Lower lobe of right lung (tissue), 2 donors: ENCODE measurements at regions not wholly inside any gene's neighbourhood (a gene's known extent, or its start where the extent isn't known, plus 50 kb on each side); places are given as distances from the start of the nearest gene placed in this dataset.

Source experiments
- ATAC-seq, 2 donors: fragments of 200-7000 bp; cut with Tn5 transposase; one replicate each; pipeline ENCODE4 v1.9.1; 2020 to 2022; ENCODE audit warnings: mild to moderate bottlenecking in 2 of 2, moderate library complexity in 2 of 2
- DNase-seq: peaks from one replicate; pipeline ENCODE4 v3.0.0-alpha.2; 2020
- H3K27ac ChIP-seq: fragments of 200-600 bp; one replicate; pipeline ENCODE4 v1.8.0; 2022
- H3K27me3 ChIP-seq: fragments of 200-600 bp; one replicate; pipeline ENCODE4 v1.8.0; 2022; ENCODE audit warnings: low read depth
- H3K36me3 ChIP-seq: fragments of 200-600 bp; one replicate; pipeline ENCODE4 v1.8.0; 2022; ENCODE audit warnings: mild to moderate bottlenecking
- H3K4me1 ChIP-seq: fragments of 200-600 bp; one replicate; pipeline ENCODE4 v1.8.0; 2022
- H3K4me3 ChIP-seq: fragments of 200-600 bp; one replicate; pipeline ENCODE4 v1.8.0; 2022; ENCODE audit warnings: mild to moderate bottlenecking
- H3K9me3 ChIP-seq: fragments of 200-600 bp; one replicate; pipeline ENCODE4 v1.8.0; 2022
- CTCF ChIP-seq: fragments of 200-600 bp; IDR thresholded peaks from one replicate; pipeline ENCODE4 v1.8.0; 2022; ENCODE audit warnings: antibody characterized with exemption, mild to moderate bottlenecking
- intact Hi-C: fragments of 100-400 bp; cut with DNase I; formaldehyde crosslinking; loops from one replicate; pipeline ENCODE4 v1.11.0; 2022
- donor health status: DM: no; HTN: yes; CAD: no; lungs with severe emphysema.

GRCh38 chr2:221833966-221834365 lies 261.9 kb upstream of the EPHA4 start:
- intact Hi-C loops: no loop called here
- Histone ChIP-seq H3K27ac (no peak overlapping the region), H3K4me1 (no peaks in the 10 kb centered on the region), H3K4me3 (no peak overlapping the region), H3K36me3 (no peaks in the 10 kb centered on the region), H3K9me3 (no peaks in the 10 kb centered on the region), H3K27me3 (no peaks in the 10 kb centered on the region)
- DNase-seq (no peak), ATAC-seq (no peak)
- no peak for TF ChIP-seq CTCF

GRCh38 chr2:221831051-221831450 lies 258.9 kb upstream of the EPHA4 start:
- Histone ChIP-seq H3K4me1 (no peaks in the 10 kb centered on the region), H3K27ac (no peak overlapping the region), H3K4me3 (no peak overlapping the region), H3K27me3 (no peaks in the 10 kb centered on the region), H3K36me3 (no peaks in the 10 kb centered on the region), H3K9me3 (no peaks in the 10 kb centered on the region)
- DNase-seq: no peak
- TF ChIP-seq CTCF: no peak
- ATAC-seq: no peak
- intact Hi-C loops: no loop called here

- Histone ChIP-seq H3K4me1 (no peaks in the 10 kb centered on the region), H3K27ac (no peak overlapping the region), H3K9me3 (no peaks in the 10 kb centered on the region), H3K27me3 (no peaks in the 10 kb centered on the region), H3K36me3 (no peaks in the 10 kb centered on the region), H3K4me3 (no peak overlapping the region)
- no peak for TF ChIP-seq CTCF
- ATAC-seq (no peak), DNase-seq (no peak)
- intact Hi-C loops: no loop called here
These were observed 250.3 kb upstream of the EPHA4 start for GRCh38 chr2:221822416-221822815.

GRCh38 chr2:221818616-221819320 lies 246.7 kb upstream of the EPHA4 start:
- Histone ChIP-seq H3K4me3 (no peak overlapping the region), H3K27me3 (no peaks in the 10 kb centered on the region), H3K27ac (no peak overlapping the region), H3K4me1 (no peaks in the 10 kb centered on the region), H3K9me3 (no peaks in the 10 kb centered on the region), H3K36me3 (no peaks in the 10 kb centered on the region)
- no peak for ATAC-seq
- DNase-seq: no peak
- intact Hi-C loops: no loop called here
- no peak for TF ChIP-seq CTCF

- H3K4me3 ChIP-seq: no peak overlapping the region
- no peak for TF ChIP-seq CTCF
- no peak for ATAC-seq
- intact Hi-C loops: no loop called here
- no peaks in the 10 kb centered on the region for H3K9me3 ChIP-seq
- no peak overlapping the region for H3K27ac ChIP-seq
- no peaks in the 10 kb centered on the region for H3K27me3 ChIP-seq
- H3K36me3 ChIP-seq: no peaks in the 10 kb centered on the region
- DNase-seq: no peak
- H3K4me1 ChIP-seq: no peaks in the 10 kb centered on the region
These were observed 245.8 kb upstream of the EPHA4 start for GRCh38 chr2:221817878-221818277.
